ENCODE measurements at regions not wholly inside any gene's neighbourhood (a gene's known extent, or its start where the extent isn't known, plus 50 kb on each side); places are given as distances from the start of the nearest gene placed in this dataset.
"Not testable (repeated sequence)": the region's sequence is repeated elsewhere in the genome, so short reads cannot be mapped to it uniquely, and the experiment has no call there.

- no peak for DNase-seq
Measured at GRCh38 chr10:33732161-33732680, 397.8 kb upstream of the NRP1 start.

- DNase-seq = no peak
Measured at GRCh38 chr10:33731322-33731721, 396.9 kb upstream of the NRP1 start.

GRCh38 chr10:33725430-33725829, 391.0 kb upstream of the NRP1 start:
- no peak for DNase-seq

- no peak for DNase-seq
Measured at GRCh38 chr10:33723181-33723580, 388.7 kb upstream of the NRP1 start.

GRCh38 chr10:33722067-33722466, 387.6 kb upstream of the NRP1 start:
- DNase-seq = no peak

- DNase-seq = no peak
Measured at GRCh38 chr10:33721509-33721908, 387.0 kb upstream of the NRP1 start.

- no peak for DNase-seq
Measured at GRCh38 chr10:33720161-33720560, 385.7 kb upstream of the NRP1 start.

GRCh38 chr10:33719005-33719703, 384.7 kb upstream of the NRP1 start:
- no peak for DNase-seq

- DNase-seq = no peak
Measured at GRCh38 chr10:33716501-33717267, 382.2 kb upstream of the NRP1 start.

- peak; percentile 19 for DNase-seq
Measured at GRCh38 chr10:33715303-33715975, 381.0 kb upstream of the NRP1 start.

- DNase-seq = no peak
Measured at GRCh38 chr10:33712825-33713224, 378.4 kb upstream of the NRP1 start.

- no peak for DNase-seq
Measured at GRCh38 chr10:33710006-33710405, 375.5 kb upstream of the NRP1 start.

- DNase-seq = no peak
Measured at GRCh38 chr10:33709008-33709753, 374.7 kb upstream of the NRP1 start.

GRCh38 chr10:33708561-33708960, 374.1 kb upstream of the NRP1 start:
- no peak for DNase-seq

- DNase-seq = no peak
Measured at GRCh38 chr10:33706746-33707145, 372.3 kb upstream of the NRP1 start.

GRCh38 chr10:33706191-33706590, 371.7 kb upstream of the NRP1 start:
- DNase-seq = no peak

GRCh38 chr10:33704214-33704830, 369.9 kb upstream of the NRP1 start:
- DNase-seq = no peak

- no peak for DNase-seq
Measured at GRCh38 chr10:33703501-33704213, 369.2 kb upstream of the NRP1 start.

GRCh38 chr10:33698033-33698432, 363.6 kb upstream of the NRP1 start:
- no peak for DNase-seq

- no peak for DNase-seq
Measured at GRCh38 chr10:33697016-33697415, 362.5 kb upstream of the NRP1 start.

GRCh38 chr10:33695536-33695935, 361.1 kb upstream of the NRP1 start:
- peak; percentile 2 for DNase-seq

GRCh38 chr10:33690536-33690935, 356.1 kb upstream of the NRP1 start:
- DNase-seq = not testable (repeated sequence)

All from NCI-H524 treated with DMSO at 0.1 percent for 48 hours (cell line).